PC-9 (cell line): ENCODE measurements at regions not wholly inside any gene's neighbourhood (a gene's known extent, or its start where the extent isn't known, plus 50 kb on each side); places are given as distances from the start of the nearest gene placed in this dataset.

Source experiments
- BruUV-seq: library from RNA; stranded (reverse); fragments of 400-500 nt; replicated peaks from 2 replicates; lab custom pipeline; 2021; lab: Mats Ljungman, UMichigan
- CTCF ChIA-PET: fragments of 300-600 bp; sonication (Branson Sonifier 250); formaldehyde crosslinking; loops from one replicate; lab custom pipeline; 2022; ENCODE audit warnings: antibody characterized with exemption; lab: Charles Lee
- POLR2A ChIA-PET: fragments of 300-600 bp; sonication (Branson Sonifier 250); formaldehyde crosslinking; loops from one replicate; lab custom pipeline; 2022; ENCODE audit warnings: antibody characterized with exemption; ENCODE audit not compliant: unreplicated experiment; lab: Charles Lee
- DNase-seq, 2 experiments: peaks; one replicate each; pipeline versions ENCODE4 v3.0.0 to v3.0.0-alpha.2; 2015 to 2022; ENCODE audit warnings: mixed read lengths in 1 of 2
- H2AFZ ChIP-seq: fragments of 200-600 bp; sonication (generic); 2 replicates; pipeline ENCODE4 v1.8.1; 2017; ENCODE audit warnings: antibody characterized with exemption
- H3F3A ChIP-seq: fragments of 200-600 bp; sonication (generic); 2 replicates; pipeline ENCODE4 v1.8.1; 2017; ENCODE audit warnings: antibody characterized with exemption, mild to moderate bottlenecking, low read depth; ENCODE audit not compliant: insufficient read depth
- H3K27ac ChIP-seq: fragments of 200-600 bp; sonication (generic); 2 replicates; pipeline ENCODE4 v1.6.1; 2016; ENCODE audit warnings: mixed run types
- H3K27me3 ChIP-seq: fragments of 200-600 bp; sonication (generic); 2 replicates; pipeline ENCODE4 v1.6.1; 2016; ENCODE audit warnings: low read depth, mixed run types; ENCODE audit not compliant: insufficient read depth
- H3K36me3 ChIP-seq: fragments of 200-600 bp; sonication (generic); 2 replicates; pipeline ENCODE4 v1.6.1; 2016; ENCODE audit warnings: low read depth, mixed run types
- H3K4me1 ChIP-seq: fragments of 200-600 bp; sonication (generic); replicated peaks from 2 replicates; pipeline ENCODE4 v1.6.1; 2016; ENCODE audit warnings: mixed run types; ENCODE audit not compliant: insufficient read depth
- H3K4me2 ChIP-seq: fragments of 200-600 bp; sonication (generic); 2 replicates; pipeline ENCODE4 v1.6.1; 2017; ENCODE audit warnings: mixed run types
- H3K4me3 ChIP-seq: fragments of 200-600 bp; sonication (generic); 2 replicates; pipeline ENCODE4 v1.6.1; 2016; ENCODE audit warnings: mixed run types
- H3K79me2 ChIP-seq: fragments of 200-600 bp; sonication (generic); 2 replicates; pipeline ENCODE4 v1.6.1; 2017; ENCODE audit warnings: low read depth, mixed run types
- H3K9me2 ChIP-seq: fragments of 200-600 bp; sonication (generic); 2 replicates; pipeline ENCODE4 v1.8.1; 2017; ENCODE audit warnings: mild to moderate bottlenecking; ENCODE audit not compliant: insufficient read depth
- H3K9me3 ChIP-seq: fragments of 200-600 bp; sonication (generic); 2 replicates; pipeline ENCODE4 v1.8.1; 2016; ENCODE audit warnings: low read depth; ENCODE audit not compliant: insufficient read depth
- H4K20me1 ChIP-seq: fragments of 200-600 bp; sonication (generic); 2 replicates; pipeline ENCODE4 v1.8.1; 2017; ENCODE audit not compliant: insufficient read depth
- CTCF ChIP-seq: fragments of 200-600 bp; sonication (generic); conservative IDR thresholded peaks from 2 replicates; pipeline ENCODE4 v1.6.1; 2017; ENCODE audit warnings: mixed run types, antibody characterized with exemption, mild to moderate bottlenecking, moderate library complexity
- EZH2 ChIP-seq: fragments of 200-600 bp; sonication (generic); IDR thresholded peaks from 2 replicates; pipeline ENCODE4 v1.8.0; 2017; ENCODE audit warnings: antibody characterized with exemption, low read depth
- intact Hi-C: fragments of 100-400 bp; cut with micrococcal nuclease; formaldehyde crosslinking; loops from one replicate; pipeline ENCODE4 v1.10.0; 2022; ENCODE audit not compliant: unreplicated experiment

- Histone ChIP-seq H3K9me3 (no peaks in the 10 kb centered on the region), H3K9me2 (0 out of 2 replicates have a peak, but pooled peaks cover 4% of the 10 kb centered on the region), H3K4me2 (no peak overlapping the region), H3K4me3 (no peak overlapping the region), H3K4me1 (no peaks in the 10 kb centered on the region), H2AFZ (no peak overlapping the region), H3K27ac (no peak overlapping the region), H4K20me1 (no peaks in the 10 kb centered on the region), H3F3A (no peaks in the 10 kb centered on the region), H3K27me3 (no peaks in the 10 kb centered on the region), H3K36me3 (no peaks in the 10 kb centered on the region), H3K79me2 (no peaks in the 10 kb centered on the region)
- no TSS peak for BruUV-seq
- ChIA-PET POLR2A (no interaction called here), CTCF (no interaction called here)
- no peak for DNase-seq
- TF ChIP-seq CTCF = no peak
- intact Hi-C loops = no loop called here
Observed at GRCh38 chr13:48896312-48896711, 79.4 kb upstream of the FNDC3A start.

- ChIA-PET CTCF (no interaction called here), POLR2A (no interaction called here)
- no peak overlapping the region for H2AFZ ChIP-seq
- no TSS peak for BruUV-seq
- no peak overlapping the region for H3K4me3 ChIP-seq
- no peaks in the 10 kb centered on the region for H3K27me3 ChIP-seq
- H4K20me1 ChIP-seq = no peaks in the 10 kb centered on the region
- TF ChIP-seq CTCF (no peak), EZH2 (no peak)
- H3K4me2 ChIP-seq = no peak overlapping the region
- intact Hi-C loops = no loop called here
- no peaks in the 10 kb centered on the region for H3K4me1 ChIP-seq
- no peaks in the 10 kb centered on the region for H3K36me3 ChIP-seq
- DNase-seq = no peak
- no peaks in the 10 kb centered on the region for H3K79me2 ChIP-seq
- no peaks in the 10 kb centered on the region for H3K9me3 ChIP-seq
- H3K9me2 ChIP-seq = 0 out of 2 replicates have a peak, but pooled peaks cover 4% of the 10 kb centered on the region
- no peaks in the 10 kb centered on the region for H3F3A ChIP-seq
- no peak overlapping the region for H3K27ac ChIP-seq
Observed at GRCh38 chr13:48901781-48902180, 73.9 kb upstream of the FNDC3A start.

- CTCF ChIA-PET = no interaction called here
- Histone ChIP-seq H3K27me3 (no peaks in the 10 kb centered on the region), H3K9me3 (no peaks in the 10 kb centered on the region), H3K9me2 (0 out of 2 replicates have a peak, but pooled peaks cover 4% of the 10 kb centered on the region), H3K36me3 (no peaks in the 10 kb centered on the region), H3K4me1 (no peaks in the 10 kb centered on the region), H3K27ac (no peak overlapping the region), H3F3A (no peaks in the 10 kb centered on the region), H4K20me1 (no peaks in the 10 kb centered on the region), H3K79me2 (no peaks in the 10 kb centered on the region), H2AFZ (no peak overlapping the region), H3K4me3 (no peak overlapping the region), H3K4me2 (no peak overlapping the region)
- no peak for TF ChIP-seq CTCF
- TF ChIP-seq EZH2 = no peak
- intact Hi-C loops = no loop called here
- DNase-seq = no peak
- POLR2A ChIA-PET = no interaction called here
- no TSS peak for BruUV-seq
Observed at GRCh38 chr13:48902368-48902767, 73.3 kb upstream of the FNDC3A start.
